ENCODE measurements at regions not wholly inside any gene's neighbourhood (a gene's known extent, or its start where the extent isn't known, plus 50 kb on each side); places are given as distances from the start of the nearest gene placed in this dataset.
"Not testable (repeated sequence)": the region's sequence is repeated elsewhere in the genome, so short reads cannot be mapped to it uniquely, and the experiment has no call there.

GRCh38 chr1:65083263-65083896, 64.6 kb upstream of the AK4 start:
- Histone ChIP-seq H3K27ac (ENCODE audit: low read depth in 1 of 2, low read length in 1 of 2) (no peak overlapping the region), H3K4me3 (ENCODE audit: low read length in 2 of 2) (no peak overlapping the region), H3K9me3 (ENCODE audit: control insufficient read depth in 2 of 2, insufficient read depth in 1 of 2, low read length in 1 of 2) (no peaks in the 10 kb centered on the region), H3K27me3 (ENCODE audit: control insufficient read depth in 2 of 2, insufficient read depth in 1 of 2, low read length in 1 of 2) (no peaks in the 10 kb centered on the region), H3K4me1 (ENCODE audit: control insufficient read depth in 2 of 2, insufficient read depth in 2 of 2, low read length in 2 of 2) (no peaks in the 10 kb centered on the region), H3K36me3 (ENCODE audit: control insufficient read depth in 2 of 2, insufficient read depth in 2 of 2, low read length in 1 of 2) (no peaks in the 10 kb centered on the region)
- 93% methylated on average over 4 of the region's 4 CpGs for WGBS
- no peak for DNase-seq (ENCODE audit: low read depth in 6 of 9, low spot score in 9 of 9)

DNA sequence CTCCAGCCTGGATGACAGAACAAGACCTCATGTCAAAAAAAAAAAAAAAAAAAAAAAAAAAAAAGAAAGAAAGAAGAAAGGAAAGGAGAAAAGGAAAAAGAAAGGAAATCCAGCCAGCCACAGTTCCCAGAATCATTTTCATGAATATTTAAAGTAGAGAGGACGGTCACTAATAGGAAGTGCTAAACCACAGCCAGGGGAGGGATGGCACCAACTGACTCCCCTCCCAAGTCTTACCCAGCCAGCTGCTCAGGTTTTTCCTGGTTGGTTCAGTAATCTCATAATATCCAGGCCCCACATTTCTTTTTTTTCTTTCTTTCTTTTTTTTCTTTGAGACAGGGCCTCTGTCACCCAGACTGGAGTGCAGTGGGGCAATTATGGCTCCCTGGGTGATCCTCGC, 63.9 kb upstream of the AK4 start:
- no peaks in the 10 kb centered on the region for H3K36me3 ChIP-seq (ENCODE audit: control insufficient read depth in 2 of 2, insufficient read depth in 2 of 2, low read length in 1 of 2)
- no peaks in the 10 kb centered on the region for H3K9me3 ChIP-seq (ENCODE audit: control insufficient read depth in 2 of 2, insufficient read depth in 1 of 2, low read length in 1 of 2)
- H3K4me3 ChIP-seq (ENCODE audit: low read length in 2 of 2) = no peak overlapping the region
- H3K27ac ChIP-seq (ENCODE audit: low read depth in 1 of 2, low read length in 1 of 2) = no peak overlapping the region
- no peaks in the 10 kb centered on the region for H3K4me1 ChIP-seq (ENCODE audit: control insufficient read depth in 2 of 2, insufficient read depth in 2 of 2, low read length in 2 of 2)
- WGBS = 57% methylated on average over 2 of the region's 2 CpGs
- H3K27me3 ChIP-seq (ENCODE audit: control insufficient read depth in 2 of 2, insufficient read depth in 1 of 2, low read length in 1 of 2) = no peaks in the 10 kb centered on the region
- DNase-seq (ENCODE audit: low read depth in 6 of 9, low spot score in 9 of 9) = no peak

- not testable (repeated sequence) for H3K27ac ChIP-seq (ENCODE audit: low read depth in 1 of 2, low read length in 1 of 2); H3K27me3 ChIP-seq (ENCODE audit: control insufficient read depth in 2 of 2, insufficient read depth in 1 of 2, low read length in 1 of 2); H3K9me3 ChIP-seq (ENCODE audit: control insufficient read depth in 2 of 2, insufficient read depth in 1 of 2, low read length in 1 of 2); DNase-seq (ENCODE audit: low read depth in 6 of 9, low spot score in 9 of 9); H3K4me3 ChIP-seq (ENCODE audit: low read length in 2 of 2); H3K4me1 ChIP-seq (ENCODE audit: control insufficient read depth in 2 of 2, insufficient read depth in 2 of 2, low read length in 2 of 2); H3K36me3 ChIP-seq (ENCODE audit: control insufficient read depth in 2 of 2, insufficient read depth in 2 of 2, low read length in 1 of 2)
Measured at GRCh38 chr1:65087519-65087918, 60.5 kb upstream of the AK4 start.

GRCh38 chr1:65090406-65090805, 57.6 kb upstream of the AK4 start:
- Histone ChIP-seq H3K4me3 (ENCODE audit: low read length in 2 of 2) (no peak overlapping the region), H3K9me3 (ENCODE audit: control insufficient read depth in 2 of 2, insufficient read depth in 1 of 2, low read length in 1 of 2) (no peaks in the 10 kb centered on the region), H3K27ac (ENCODE audit: low read depth in 1 of 2, low read length in 1 of 2) (no peak overlapping the region), H3K27me3 (ENCODE audit: control insufficient read depth in 2 of 2, insufficient read depth in 1 of 2, low read length in 1 of 2) (no peaks in the 10 kb centered on the region), H3K4me1 (ENCODE audit: control insufficient read depth in 2 of 2, insufficient read depth in 2 of 2, low read length in 2 of 2) (no peaks in the 10 kb centered on the region), H3K36me3 (ENCODE audit: control insufficient read depth in 2 of 2, insufficient read depth in 2 of 2, low read length in 1 of 2) (no peaks in the 10 kb centered on the region)
- no peak for DNase-seq (ENCODE audit: low read depth in 6 of 9, low spot score in 9 of 9)
- WGBS = 87% methylated on average over 4 of the region's 4 CpGs

GRCh38 chr1:65092691-65093090, 55.3 kb upstream of the AK4 start:
- Histone ChIP-seq H3K36me3 (ENCODE audit: control insufficient read depth in 2 of 2, insufficient read depth in 2 of 2, low read length in 1 of 2) (no peaks in the 10 kb centered on the region), H3K4me1 (ENCODE audit: control insufficient read depth in 2 of 2, insufficient read depth in 2 of 2, low read length in 2 of 2) (no peaks in the 10 kb centered on the region), H3K4me3 (ENCODE audit: low read length in 2 of 2) (no peak overlapping the region), H3K27ac (ENCODE audit: low read depth in 1 of 2, low read length in 1 of 2) (no peak overlapping the region), H3K27me3 (ENCODE audit: control insufficient read depth in 2 of 2, insufficient read depth in 1 of 2, low read length in 1 of 2) (no peaks in the 10 kb centered on the region), H3K9me3 (ENCODE audit: control insufficient read depth in 2 of 2, insufficient read depth in 1 of 2, low read length in 1 of 2) (no peaks in the 10 kb centered on the region)
- 100% methylated on average over 2 of the region's 2 CpGs for WGBS
- no peak for DNase-seq (ENCODE audit: low read depth in 6 of 9, low spot score in 9 of 9)

- WGBS = 99% methylated on average over 2 of the region's 2 CpGs
- Histone ChIP-seq H3K36me3 (ENCODE audit: control insufficient read depth in 2 of 2, insufficient read depth in 2 of 2, low read length in 1 of 2) (no peaks in the 10 kb centered on the region), H3K4me1 (ENCODE audit: control insufficient read depth in 2 of 2, insufficient read depth in 2 of 2, low read length in 2 of 2) (no peaks in the 10 kb centered on the region), H3K9me3 (ENCODE audit: control insufficient read depth in 2 of 2, insufficient read depth in 1 of 2, low read length in 1 of 2) (peaks cover 0 to 7% of the 10 kb centered on the region in 2 donors), H3K27me3 (ENCODE audit: control insufficient read depth in 2 of 2, insufficient read depth in 1 of 2, low read length in 1 of 2) (no peaks in the 10 kb centered on the region), H3K4me3 (ENCODE audit: low read length in 2 of 2) (no peak overlapping the region), H3K27ac (ENCODE audit: low read depth in 1 of 2, low read length in 1 of 2) (no peak overlapping the region)
- DNase-seq (ENCODE audit: low read depth in 6 of 9, low spot score in 9 of 9) = no peak
Measured at GRCh38 chr1:65097076-65097475, 50.9 kb upstream of the AK4 start.
